ENCODE measurements at regions not wholly inside any gene's neighbourhood (a gene's known extent, or its start where the extent isn't known, plus 50 kb on each side); places are given as distances from the start of the nearest gene placed in this dataset.

DNA sequence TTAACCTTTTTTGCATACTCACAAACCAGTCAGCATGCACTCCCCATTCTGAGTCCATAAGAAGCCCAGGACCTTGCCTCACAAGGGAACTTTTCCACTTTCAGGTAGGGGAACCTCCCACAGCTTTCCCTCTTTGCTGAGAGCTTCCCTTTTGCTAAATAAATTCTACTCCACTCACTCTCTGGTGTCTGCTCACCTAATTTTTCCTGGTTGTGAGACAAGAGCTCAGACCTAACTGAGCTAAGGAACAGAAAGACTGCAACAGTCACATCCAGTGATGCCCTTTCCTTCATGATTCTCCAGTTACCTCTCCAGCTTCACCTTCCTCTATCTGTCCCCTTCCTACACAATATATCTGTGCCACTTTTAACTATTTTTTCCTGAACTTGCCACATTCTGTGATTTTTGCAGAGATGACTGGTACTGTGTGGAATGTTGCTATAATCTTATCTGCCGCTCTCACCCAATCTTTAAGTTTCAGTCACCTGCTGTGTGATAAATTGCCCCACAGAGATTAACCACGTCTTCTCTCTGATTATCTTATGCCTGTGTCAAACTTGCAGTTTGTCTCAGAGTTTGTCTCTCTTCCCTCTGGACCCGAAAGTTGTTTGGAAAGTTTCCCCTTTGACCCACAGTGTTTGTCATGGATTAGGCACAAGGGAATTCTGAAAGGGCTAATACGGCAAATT lies 737.1 kb upstream of the FLRT2 start:
- WGBS (ENCODE audit: insufficient coverage) = 100% methylated on average over 1 of the region's 4 CpGs
- no peak overlapping the region for H3K4me2 ChIP-seq (replicated peaks; ENCODE audit: extremely low read depth, low read length, poor library complexity, severe bottlenecking)
- H4K20me1 ChIP-seq (ENCODE audit: insufficient read depth, low read length) = no peaks in the 10 kb centered on the region
- DNase-seq = no peak
- no peak overlapping the region for H3K4me3 ChIP-seq (replicated peaks in 1 of 3; ENCODE audit: low read depth in 2 of 3, low read length in 3 of 3)
- no peaks in the 10 kb centered on the region for H3K27me3 ChIP-seq (ENCODE audit: control insufficient read depth in 2 of 2, insufficient read depth in 2 of 2, low read length in 2 of 2)
- H2AFZ ChIP-seq (ENCODE audit: insufficient read depth, low read depth, low read length, poor library complexity, severe bottlenecking) = no peak overlapping the region
- peaks cover 1 to 3% of the 10 kb centered on the region in 2 donors for H3K9me3 ChIP-seq (replicated peaks in 1 of 2; ENCODE audit: control insufficient read depth in 1 of 2, insufficient read depth in 1 of 2, low read length in 2 of 2)
- intact Hi-C loops (cut with micrococcal nuclease) = no loop called here
- Mint-ChIP-seq H3K27ac (peak overlapping the region in 1 of 7 donors; percentile 1), H3K27me3 (ENCODE audit: low read depth in 3 of 3) (peaks cover 0 to 3% (median 1%) of the 10 kb centered on the region in 3 donors), H3K4me1 (no peaks in the 10 kb centered on the region), H3K36me3 (no peaks in the 10 kb centered on the region), H3K4me3 (no peak overlapping the region), H3K9me3 (peaks cover 0 to 17% (median 2%) of the 10 kb centered on the region in 7 donors)
- H3K4me1 ChIP-seq (ENCODE audit: control insufficient read depth in 1 of 2, insufficient read depth in 2 of 2, low read length in 2 of 2) = no peaks in the 10 kb centered on the region
- H3K79me2 ChIP-seq (ENCODE audit: insufficient read depth, low read length) = no peaks in the 10 kb centered on the region
- TF ChIP-seq, protein P1, sequence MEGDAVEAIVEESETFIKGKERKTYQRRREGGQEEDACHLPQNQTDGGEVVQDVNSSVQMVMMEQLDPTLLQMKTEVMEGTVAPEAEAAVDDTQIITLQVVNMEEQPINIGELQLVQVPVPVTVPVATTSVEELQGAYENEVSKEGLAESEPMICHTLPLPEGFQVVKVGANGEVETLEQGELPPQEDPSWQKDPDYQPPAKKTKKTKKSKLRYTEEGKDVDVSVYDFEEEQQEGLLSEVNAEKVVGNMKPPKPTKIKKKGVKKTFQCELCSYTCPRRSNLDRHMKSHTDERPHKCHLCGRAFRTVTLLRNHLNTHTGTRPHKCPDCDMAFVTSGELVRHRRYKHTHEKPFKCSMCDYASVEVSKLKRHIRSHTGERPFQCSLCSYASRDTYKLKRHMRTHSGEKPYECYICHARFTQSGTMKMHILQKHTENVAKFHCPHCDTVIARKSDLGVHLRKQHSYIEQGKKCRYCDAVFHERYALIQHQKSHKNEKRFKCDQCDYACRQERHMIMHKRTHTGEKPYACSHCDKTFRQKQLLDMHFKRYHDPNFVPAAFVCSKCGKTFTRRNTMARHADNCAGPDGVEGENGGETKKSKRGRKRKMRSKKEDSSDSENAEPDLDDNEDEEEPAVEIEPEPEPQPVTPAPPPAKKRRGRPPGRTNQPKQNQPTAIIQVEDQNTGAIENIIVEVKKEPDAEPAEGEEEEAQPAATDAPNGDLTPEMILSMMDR (IDR thresholded peaks at IDR 0.05) = no peak
- no peak overlapping the region for H3K27ac ChIP-seq (ENCODE audit: low read depth in 1 of 2, low read length in 2 of 2)
- H3K36me3 ChIP-seq (replicated peaks in 1 of 2; ENCODE audit: control insufficient read depth in 1 of 2, insufficient read depth in 2 of 2, low read length in 2 of 2) = no peaks in the 10 kb centered on the region
- no peak overlapping the region for H3K9ac ChIP-seq (ENCODE audit: insufficient read depth, low read length, poor library complexity, severe bottlenecking)

DNA sequence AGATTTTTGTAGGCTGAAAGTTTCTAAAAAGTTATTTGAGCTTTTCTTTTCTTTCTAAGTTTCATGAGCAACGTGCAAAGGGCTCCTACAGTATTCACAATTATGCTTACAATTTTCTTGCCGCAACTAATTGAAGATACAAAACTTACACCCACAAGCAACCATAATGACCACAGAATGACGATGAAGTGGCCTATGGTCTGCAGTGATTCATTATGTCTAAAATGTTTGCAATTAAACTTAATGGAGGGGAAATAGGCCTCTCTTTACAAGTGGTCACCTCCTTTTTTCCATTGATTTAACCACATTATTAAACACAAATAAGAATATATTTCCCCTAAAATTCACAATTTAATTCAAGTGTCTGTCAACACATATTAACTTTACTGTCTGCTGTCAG lies 732.6 kb upstream of the FLRT2 start:
- no peak overlapping the region for H3K4me3 Mint-ChIP-seq
- peaks cover 0 to 12% (median 2%) of the 10 kb centered on the region in 7 donors for H3K9me3 Mint-ChIP-seq
- H3K4me1 Mint-ChIP-seq = no peaks in the 10 kb centered on the region
- Histone ChIP-seq H3K4me2 (replicated peaks; ENCODE audit: extremely low read depth, low read length, poor library complexity, severe bottlenecking) (no peak overlapping the region), H3K9ac (ENCODE audit: insufficient read depth, low read length, poor library complexity, severe bottlenecking) (no peak overlapping the region), H3K27me3 (ENCODE audit: control insufficient read depth in 2 of 2, insufficient read depth in 2 of 2, low read length in 2 of 2) (no peaks in the 10 kb centered on the region), H3K9me3 (replicated peaks in 1 of 2; ENCODE audit: control insufficient read depth in 1 of 2, insufficient read depth in 1 of 2, low read length in 2 of 2) (peaks cover 0 to 3% of the 10 kb centered on the region in 2 donors), H3K36me3 (replicated peaks in 1 of 2; ENCODE audit: control insufficient read depth in 1 of 2, insufficient read depth in 2 of 2, low read length in 2 of 2) (no peaks in the 10 kb centered on the region), H3K4me1 (ENCODE audit: control insufficient read depth in 1 of 2, insufficient read depth in 2 of 2, low read length in 2 of 2) (no peaks in the 10 kb centered on the region), H3K27ac (ENCODE audit: low read depth in 1 of 2, low read length in 2 of 2) (no peak overlapping the region), H3K79me2 (ENCODE audit: insufficient read depth, low read length) (no peaks in the 10 kb centered on the region), H3K4me3 (replicated peaks in 1 of 3; ENCODE audit: low read depth in 2 of 3, low read length in 3 of 3) (no peak overlapping the region), H4K20me1 (ENCODE audit: insufficient read depth, low read length) (no peaks in the 10 kb centered on the region), H2AFZ (ENCODE audit: insufficient read depth, low read depth, low read length, poor library complexity, severe bottlenecking) (no peak overlapping the region)
- intact Hi-C loops (cut with micrococcal nuclease) = no loop called here
- TF ChIP-seq, protein P1 (IDR thresholded peaks at IDR 0.05) = no peak
- WGBS (ENCODE audit: insufficient coverage) = no CpG with 5 or more reads among the region's 3 CpGs
- peaks cover 0 to 3% (median 0%) of the 10 kb centered on the region in 3 donors for H3K27me3 Mint-ChIP-seq (ENCODE audit: low read depth in 3 of 3)
- H3K36me3 Mint-ChIP-seq = no peaks in the 10 kb centered on the region
- DNase-seq = no peak
- H3K27ac Mint-ChIP-seq = no peak overlapping the region

Measured in CD14-positive monocyte (primary cell).